ENCODE measurements at regions not wholly inside any gene's neighbourhood (a gene's known extent, or its start where the extent isn't known, plus 50 kb on each side); places are given as distances from the start of the nearest gene placed in this dataset.

DNA sequence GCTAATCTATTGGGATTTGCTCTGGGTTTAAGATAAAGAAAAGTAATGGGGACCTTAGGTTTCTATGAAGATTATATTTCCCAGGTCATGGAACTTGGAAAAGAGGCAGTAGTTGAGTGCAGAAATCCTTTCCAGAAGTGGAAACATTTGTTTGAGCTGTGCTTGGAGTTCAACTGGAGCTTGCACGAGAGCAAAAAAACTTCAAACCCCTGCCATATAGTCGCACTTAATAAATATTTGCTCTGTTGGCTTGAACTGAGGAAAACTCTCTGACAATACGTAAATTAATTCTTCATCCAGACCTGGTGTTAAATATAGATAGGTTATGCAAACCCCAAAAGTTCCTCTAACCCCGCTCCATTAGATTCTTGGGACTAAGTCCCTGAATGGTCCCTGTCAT, 52.8 kb upstream of the COL24A1 start:
- TF ChIP-seq POLR2A (IDR thresholded peaks at IDR 0.05) = no peak
- TF ChIP-seq, protein P1, sequence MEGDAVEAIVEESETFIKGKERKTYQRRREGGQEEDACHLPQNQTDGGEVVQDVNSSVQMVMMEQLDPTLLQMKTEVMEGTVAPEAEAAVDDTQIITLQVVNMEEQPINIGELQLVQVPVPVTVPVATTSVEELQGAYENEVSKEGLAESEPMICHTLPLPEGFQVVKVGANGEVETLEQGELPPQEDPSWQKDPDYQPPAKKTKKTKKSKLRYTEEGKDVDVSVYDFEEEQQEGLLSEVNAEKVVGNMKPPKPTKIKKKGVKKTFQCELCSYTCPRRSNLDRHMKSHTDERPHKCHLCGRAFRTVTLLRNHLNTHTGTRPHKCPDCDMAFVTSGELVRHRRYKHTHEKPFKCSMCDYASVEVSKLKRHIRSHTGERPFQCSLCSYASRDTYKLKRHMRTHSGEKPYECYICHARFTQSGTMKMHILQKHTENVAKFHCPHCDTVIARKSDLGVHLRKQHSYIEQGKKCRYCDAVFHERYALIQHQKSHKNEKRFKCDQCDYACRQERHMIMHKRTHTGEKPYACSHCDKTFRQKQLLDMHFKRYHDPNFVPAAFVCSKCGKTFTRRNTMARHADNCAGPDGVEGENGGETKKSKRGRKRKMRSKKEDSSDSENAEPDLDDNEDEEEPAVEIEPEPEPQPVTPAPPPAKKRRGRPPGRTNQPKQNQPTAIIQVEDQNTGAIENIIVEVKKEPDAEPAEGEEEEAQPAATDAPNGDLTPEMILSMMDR (IDR thresholded peaks at IDR 0.05) = no peak
- no peak for TF ChIP-seq EP300 (IDR thresholded peaks at IDR 0.05)
